ENCODE measurements at regions not wholly inside any gene's neighbourhood (a gene's known extent, or its start where the extent isn't known, plus 50 kb on each side); places are given as distances from the start of the nearest gene placed in this dataset.

DNA sequence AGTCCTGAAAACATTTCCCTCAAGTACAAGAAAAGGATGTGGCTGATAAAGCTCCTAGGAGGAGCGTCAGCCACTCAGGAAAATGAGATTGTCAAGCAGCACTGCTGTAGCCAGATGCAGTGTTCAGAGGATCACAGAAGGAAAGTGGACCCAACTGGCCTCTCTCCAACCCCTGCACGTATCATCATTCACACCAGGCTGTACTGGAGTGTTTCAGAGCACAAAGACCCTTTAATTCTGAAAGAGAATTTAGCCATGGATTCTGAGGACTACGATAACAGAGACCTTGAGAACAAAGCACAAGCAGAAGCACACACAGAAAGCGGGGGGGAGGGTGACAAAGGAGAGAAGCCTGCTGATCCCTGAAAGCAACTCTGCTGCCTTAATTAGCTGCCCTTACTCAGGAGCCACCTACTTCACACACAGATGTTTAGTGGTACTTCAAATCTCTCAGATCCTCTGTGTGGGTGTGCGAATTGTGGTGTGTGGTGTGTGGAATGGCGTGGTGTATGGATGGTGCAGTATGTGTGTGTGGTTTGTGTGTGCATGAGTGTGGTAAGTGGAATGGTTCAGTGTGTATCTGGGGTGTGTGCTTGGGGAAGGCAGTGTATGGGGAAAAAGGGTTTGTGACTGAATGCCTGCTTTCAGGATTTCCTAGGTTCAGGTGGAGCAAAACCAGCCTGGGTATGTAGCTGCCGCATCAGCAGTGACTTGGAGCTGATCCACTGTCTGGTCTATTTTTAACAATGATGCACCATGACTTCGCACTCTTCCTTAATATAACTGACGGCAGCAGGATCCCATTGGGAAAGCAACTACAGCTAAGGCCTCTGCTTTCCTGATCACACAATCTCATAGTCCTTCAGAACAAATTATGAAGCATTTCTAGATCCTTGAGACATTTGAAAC, 192.5 kb downstream of the RSL24D1 start:
- TF ChIP-seq ZBTB33 (IDR thresholded peaks at IDR 0.05; ENCODE audit: borderline replicate concordance, low read depth) (no peak), CTCF (IDR thresholded peaks at IDR 0.05) (no peak), TAF1 (IDR thresholded peaks at IDR 0.05; ENCODE audit: borderline replicate concordance, low read depth, low read length) (no peak), SMC3 (IDR thresholded peaks at IDR 0.05; ENCODE audit: low read depth, low read length) (no peak), SIN3A (IDR thresholded peaks at IDR 0.05; ENCODE audit: borderline replicate concordance, low read depth, low read length) (no peak), FOSL2 (IDR thresholded peaks at IDR 0.05; ENCODE audit: borderline replicate concordance, low read depth) (no peak), GABPA (IDR thresholded peaks at IDR 0.05; ENCODE audit: low read depth) (no peak), EP300 (IDR thresholded peaks at IDR 0.05; ENCODE audit: borderline replicate concordance in 1 of 2, low read depth in 1 of 2, low read length in 1 of 2) (no peak)
- TF ChIP-seq, protein P1, sequence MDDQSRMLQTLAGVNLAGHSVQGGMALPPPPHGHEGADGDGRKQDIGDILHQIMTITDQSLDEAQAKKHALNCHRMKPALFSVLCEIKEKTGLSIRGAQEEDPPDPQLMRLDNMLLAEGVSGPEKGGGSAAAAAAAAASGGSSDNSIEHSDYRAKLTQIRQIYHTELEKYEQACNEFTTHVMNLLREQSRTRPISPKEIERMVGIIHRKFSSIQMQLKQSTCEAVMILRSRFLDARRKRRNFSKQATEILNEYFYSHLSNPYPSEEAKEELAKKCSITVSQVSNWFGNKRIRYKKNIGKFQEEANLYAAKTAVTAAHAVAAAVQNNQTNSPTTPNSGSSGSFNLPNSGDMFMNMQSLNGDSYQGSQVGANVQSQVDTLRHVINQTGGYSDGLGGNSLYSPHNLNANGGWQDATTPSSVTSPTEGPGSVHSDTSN (IDR thresholded peaks at IDR 0.05): no peak
